Amygdala (tissue), 56 donors: ENCODE measurements at regions not wholly inside any gene's neighbourhood (a gene's known extent, or its start where the extent isn't known, plus 50 kb on each side); places are given as distances from the start of the nearest gene placed in this dataset.

Experiments used
- DNase-seq, 56 donors: peaks; one replicate each; lab custom pipeline; 2025; lab: John Stamatoyannopoulos, UW

DNA sequence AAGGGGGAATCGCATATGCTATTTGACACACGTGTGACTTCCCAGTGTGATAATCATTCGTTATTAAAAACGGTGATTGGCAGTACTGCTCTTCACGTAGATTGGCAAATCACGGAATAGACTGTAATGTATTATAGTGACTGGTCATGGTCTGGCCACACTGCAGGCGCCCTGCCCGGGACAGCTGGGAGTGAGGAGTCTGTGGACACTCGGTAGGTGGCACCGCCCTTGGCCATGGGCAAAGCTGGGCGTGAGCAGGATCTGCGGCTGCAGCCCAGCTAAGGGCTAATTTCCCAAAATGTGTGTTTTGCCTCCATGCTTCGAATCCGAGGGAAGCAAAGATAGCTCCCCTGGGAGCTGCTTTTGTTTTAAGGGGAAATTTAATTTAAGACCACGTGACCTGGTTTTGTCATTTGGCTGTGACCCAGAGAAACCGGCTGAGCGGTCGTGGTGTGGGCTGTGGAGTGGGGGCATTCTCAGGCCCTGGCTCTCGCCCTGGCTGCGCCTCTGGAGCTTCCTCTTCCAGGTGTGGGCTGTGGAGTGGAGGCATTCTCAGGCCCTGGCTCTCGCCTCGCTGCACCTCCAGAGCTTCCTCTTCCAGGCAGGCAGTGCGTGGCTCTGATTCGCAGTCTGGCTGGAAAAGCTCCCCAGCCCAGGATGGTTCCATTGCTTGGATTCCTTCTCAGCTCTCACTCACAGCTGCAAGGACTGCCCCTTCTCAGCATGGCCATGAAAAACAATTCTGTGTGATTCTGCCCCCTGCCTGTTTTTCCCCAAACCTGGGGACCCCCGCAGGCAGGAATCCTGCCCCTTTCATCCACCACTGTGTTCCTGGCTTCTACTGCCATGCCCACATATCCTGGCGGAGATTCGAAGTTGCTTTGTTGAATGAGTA lies 131.1 kb downstream of the OLFM1 start:
- no peak for DNase-seq

DNA sequence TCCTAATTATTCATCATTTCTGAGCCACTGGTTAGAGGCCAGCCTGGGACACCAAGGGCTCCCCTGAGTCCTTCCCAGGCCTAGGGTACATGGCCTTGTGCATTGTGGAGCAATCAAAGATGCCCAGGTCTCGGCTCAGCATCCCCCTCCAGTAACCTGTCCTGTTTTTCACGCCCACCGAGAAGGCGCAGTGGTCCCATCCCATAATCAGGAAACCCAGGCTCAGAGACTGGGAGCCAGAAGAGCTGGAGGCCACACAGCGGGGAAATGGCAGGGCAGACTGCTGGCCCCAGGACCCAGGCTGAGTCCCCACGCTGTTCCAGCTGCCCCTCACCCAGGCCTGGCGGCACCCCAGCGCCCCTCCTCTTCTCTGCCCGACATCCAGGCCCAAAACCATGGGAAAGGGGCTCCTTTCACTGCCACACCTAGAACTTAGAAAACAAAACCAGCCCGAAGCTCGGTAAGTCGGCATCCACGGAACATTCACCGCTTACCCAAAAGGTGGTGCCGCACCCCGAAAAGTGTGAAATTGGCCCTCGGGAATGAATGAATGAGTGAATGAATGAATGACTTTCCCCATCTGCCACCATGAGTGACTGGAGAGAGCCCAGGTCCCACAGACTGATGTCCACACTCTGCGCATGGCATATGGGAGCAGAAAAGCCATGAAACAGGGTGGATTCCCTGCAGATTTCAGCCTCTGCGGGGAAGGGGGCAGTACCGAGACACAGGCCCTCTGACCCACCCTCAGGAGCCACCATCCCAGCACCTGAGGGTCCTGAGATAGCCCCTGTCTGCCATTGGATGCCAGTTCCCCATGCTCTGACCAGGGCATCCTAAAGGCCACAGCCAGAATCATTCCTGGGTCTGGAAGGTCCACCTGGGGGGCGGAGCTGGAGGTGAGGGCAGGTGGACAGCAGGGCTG lies 132.5 kb downstream of the OLFM1 start:
- no peak for DNase-seq

DNA sequence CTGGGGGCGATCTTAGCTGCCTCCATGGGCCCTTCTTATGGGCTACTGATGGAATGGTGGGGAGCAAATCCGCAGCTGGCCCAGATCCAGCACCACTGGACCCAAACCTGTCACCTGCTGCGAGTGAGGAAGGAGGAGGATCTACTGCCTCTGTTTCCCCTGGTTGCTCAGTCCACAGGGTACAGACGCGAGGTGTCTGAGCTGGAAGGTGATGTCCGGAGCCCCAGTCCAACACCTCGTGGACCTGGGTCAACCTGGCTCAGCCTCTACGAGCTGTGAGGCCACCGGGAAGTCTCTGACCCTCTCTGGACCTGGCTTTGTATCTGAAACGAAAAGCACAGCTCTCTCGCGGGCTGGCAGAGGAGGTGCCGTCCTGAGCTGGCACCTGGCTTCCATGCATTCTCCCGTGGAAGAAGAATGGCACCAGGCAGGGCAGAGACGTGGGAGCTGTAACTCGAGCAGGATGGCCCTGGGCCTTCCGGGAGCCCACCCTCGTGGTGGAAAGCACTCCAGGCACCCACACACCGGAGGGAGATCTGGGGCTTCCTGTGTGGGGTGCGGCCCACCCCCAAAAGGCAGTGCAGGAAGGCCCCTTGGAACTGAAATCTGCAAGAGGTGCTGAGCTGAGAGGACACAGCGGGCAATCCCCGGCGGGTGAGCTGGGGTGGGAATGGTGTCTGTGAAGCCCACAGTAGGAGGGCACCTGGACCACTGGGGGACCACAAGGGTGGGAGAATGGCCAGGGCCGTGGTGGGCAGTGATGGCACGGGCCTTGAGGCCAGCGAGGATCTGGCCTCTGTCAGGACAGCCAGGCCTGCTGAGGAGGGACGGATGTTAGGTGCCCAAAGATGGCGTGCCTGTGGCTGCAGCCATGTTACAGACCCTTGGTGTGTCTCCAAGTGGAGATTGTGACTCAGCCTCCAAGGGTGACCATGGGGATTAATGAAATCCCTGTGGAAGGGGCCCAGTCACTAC lies 133.4 kb downstream of the OLFM1 start:
- DNase-seq = no peak

DNA sequence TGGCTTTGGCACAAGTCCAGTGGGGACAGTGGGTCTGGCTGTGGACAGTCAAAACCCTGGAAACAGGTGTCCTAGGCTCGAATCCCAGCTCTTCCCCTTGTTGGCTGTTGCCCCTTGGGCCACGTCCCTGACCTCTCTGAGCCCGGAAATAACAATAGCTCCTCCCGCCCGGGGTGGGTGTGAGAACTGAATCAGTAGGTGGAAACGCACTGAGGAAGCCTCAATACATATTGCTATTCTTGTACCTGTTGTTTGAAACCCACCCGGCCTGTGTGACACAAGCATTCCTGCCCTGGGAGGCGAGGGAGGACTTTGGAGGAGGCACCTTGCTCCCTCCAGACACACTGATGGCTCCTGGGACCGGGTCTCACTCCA lies 134.1 kb downstream of the OLFM1 start:
- DNase-seq = no peak

DNA sequence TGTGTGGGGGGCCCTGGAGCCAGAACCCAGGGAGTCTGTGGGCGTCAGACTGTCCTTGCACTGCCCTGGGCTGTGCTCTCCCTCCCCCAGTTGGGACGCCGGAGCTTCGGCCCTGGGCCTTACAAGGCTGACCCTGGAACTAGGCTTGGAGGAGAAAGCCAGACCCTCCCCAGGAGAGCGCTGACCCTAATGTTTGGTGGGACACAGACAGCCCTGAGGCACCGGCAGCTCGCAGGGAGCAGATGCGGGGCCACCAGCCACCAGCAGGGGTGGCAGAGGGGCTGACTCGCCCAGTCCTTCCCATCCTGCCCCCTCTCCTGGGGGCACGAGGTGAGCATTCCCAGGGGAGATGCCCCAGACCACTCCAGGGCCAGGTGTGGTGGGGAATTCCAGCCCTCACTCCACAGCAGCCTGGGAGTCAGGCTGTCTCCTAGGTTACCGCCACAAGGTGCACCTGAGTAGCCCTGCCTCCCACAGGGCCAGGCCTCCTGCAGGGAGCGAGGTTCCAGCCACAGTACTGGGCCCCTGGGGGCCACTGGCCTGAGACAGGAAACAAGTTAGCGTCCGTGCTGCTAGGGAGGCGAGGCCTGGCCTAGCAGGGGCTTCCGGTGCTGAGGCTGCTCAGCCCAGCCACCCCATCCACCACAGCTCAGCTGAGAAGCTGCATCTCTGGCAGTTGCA lies 134.6 kb downstream of the OLFM1 start:
- DNase-seq = no peak

DNA sequence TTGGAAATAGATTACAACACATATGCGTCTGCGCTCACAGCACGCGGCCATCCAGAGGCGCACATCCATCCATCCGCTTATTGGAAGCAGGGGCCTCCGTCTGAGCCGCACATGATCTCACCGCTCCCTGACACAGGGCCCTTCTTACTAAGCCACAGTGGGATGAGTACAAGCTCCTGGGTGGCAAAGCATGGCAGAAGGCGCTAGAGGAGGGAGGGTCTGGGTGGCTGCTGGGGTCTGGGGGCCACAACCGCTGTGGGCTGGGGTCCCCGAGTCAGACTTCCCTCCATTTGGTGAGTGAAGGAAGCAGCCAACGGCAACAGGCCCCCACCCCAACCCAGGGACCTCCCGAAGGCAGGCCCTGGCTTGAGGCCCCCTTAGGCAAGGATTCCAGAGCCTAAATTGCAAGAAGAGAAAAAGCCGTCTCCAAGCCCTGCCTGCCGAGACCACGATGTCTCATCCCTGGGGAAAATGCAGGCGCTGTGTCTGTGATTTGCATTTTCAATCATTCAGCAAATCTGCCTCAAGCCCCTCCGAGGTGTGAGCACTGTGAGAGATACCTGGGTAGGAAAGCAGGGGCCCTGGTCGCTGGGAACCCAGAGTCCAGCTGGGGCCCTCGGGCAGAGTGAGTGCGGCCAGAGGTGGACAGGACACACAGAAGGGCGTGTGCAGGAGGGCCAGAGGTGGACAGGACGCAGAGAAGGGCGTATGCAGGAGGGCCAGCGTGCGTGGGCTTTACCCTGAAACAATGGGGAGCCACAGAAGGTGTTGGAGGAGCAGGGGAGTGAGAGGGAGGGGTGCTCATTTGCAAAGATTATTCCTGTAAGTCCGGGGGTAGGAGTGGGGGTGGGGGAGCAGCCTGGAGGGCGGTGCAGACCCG lies 135.7 kb downstream of the OLFM1 start:
- no peak for DNase-seq

DNA sequence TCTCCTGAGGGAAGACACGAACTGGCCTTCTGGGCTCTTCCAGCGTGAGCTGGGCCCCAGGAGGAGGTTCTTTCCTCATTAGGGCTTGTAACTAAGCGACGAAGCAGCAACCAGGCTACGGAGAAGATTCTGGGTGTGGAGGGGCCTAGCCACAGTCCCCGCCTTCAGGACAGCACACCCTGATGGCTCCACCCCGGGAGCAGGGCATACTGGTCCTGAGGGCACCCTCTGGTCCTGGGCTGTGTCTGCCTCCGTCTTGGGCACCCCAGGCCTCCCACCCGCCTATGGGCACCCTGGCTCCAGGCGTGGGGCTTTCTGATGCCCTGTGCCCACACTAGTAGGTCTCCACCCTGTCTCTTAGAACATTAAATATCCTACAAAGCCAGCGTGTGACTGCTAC lies 136.4 kb downstream of the OLFM1 start:
- peak in 2 of 56 donors; percentile 31 to 34 for DNase-seq

DNA sequence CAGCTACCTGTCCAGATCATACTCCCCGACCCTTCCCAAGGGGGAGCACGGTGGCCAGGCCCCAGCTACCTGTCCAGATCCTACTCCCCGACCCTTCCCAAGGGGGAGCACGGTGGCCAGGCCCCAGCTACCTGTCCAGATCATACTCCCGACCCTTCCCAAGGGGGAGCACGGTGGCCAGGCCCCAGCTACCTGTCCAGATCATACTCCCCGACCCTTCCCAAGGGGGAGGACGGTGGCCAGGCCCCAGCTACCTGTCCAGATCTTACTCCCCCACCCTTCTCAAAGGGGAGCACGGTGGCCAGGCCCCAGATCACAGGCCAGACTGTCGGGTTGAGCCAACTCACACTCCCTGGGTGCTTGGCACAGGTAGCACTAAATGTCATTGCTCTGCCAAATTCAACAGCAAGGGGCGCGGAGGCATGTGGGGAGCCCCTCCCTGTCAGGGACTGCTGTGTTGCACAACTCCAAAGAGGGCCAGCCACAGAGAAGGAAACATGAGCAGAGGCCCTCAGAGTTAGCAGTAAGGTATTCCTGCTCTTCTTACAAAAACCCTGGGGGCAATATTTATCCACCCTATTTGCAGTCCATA lies 136.9 kb downstream of the OLFM1 start:
- no peak for DNase-seq

DNA sequence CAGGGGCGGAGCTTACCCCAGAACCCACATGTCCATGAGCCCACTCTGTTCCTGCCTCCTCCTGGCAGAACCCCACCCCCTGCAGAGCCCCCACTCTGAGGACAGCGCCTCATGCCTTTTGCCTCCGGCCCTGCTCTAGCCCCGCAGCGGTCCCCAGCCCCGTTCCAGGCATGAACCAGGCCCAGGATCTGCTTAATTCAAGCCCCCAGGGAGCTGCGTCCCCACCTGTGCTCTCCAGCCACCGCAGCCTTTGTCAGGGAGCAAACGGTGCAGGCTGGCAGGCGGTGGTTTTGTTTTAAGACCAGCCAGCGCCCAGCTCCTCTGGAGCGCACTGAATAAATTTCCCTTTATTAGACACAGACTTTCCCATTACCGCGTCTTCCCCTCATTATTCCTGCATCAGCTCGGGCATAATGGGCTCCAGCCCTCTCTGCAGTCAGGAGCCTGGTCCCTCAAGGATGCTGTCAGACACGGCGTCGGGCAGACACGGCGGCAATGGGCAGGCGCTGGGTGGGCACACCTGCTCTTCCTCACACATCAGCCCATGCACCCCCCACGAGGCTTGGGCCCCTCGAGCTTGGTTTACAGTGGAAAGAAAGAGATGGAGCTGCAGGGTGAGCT lies 137.6 kb downstream of the OLFM1 start:
- no peak for DNase-seq

DNA sequence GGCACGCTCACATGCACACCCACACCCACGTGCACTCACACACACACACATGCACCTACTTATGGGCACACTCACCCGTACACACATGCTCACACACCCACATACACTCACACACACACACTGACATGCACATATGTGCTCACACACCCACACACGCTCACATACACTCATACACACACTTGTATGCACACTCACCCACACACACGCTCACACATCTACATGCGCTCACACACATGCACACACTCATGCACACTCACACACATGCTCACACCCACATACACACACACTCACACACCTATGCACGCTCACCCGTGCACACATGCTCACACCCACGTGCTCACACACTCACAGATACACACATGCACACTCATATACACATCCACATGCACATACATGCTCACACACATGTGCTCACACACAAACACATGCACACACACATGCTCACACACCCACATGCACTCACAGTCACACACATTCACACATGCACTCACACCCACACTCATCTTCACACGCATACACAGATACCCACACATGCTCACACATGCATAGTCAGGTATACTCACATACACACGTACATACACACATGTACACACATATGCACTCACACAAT lies 138.3 kb downstream of the OLFM1 start:
- DNase-seq = no peak

DNA sequence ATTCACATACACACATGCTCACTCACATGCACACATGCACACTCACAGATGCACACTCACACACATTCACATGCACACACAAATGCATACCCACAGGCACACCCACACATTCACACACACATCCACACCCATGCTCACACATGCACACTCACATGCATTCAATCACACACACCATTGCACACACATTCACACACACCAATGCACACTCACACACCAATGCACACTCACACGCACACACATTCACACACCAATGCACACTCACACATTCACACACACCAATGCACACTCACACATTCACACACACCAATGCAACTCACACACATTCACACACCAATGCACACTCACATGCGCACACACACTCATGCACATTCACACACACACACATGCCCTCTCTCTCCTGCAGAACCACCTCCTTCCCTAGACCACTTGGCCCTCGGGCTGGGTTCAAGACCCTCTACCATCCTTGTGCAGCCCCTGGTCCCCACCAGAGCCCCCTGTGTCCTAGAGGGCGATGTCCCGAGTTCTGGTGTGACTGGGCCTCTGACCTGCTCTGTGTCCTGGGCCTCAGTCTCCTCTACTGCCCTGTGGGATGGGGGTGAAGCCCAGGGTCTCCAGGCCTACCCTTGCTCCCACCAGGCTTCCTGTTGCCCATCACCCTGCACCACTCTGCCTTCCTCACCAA lies 139.0 kb downstream of the OLFM1 start:
- DNase-seq = no peak

DNA sequence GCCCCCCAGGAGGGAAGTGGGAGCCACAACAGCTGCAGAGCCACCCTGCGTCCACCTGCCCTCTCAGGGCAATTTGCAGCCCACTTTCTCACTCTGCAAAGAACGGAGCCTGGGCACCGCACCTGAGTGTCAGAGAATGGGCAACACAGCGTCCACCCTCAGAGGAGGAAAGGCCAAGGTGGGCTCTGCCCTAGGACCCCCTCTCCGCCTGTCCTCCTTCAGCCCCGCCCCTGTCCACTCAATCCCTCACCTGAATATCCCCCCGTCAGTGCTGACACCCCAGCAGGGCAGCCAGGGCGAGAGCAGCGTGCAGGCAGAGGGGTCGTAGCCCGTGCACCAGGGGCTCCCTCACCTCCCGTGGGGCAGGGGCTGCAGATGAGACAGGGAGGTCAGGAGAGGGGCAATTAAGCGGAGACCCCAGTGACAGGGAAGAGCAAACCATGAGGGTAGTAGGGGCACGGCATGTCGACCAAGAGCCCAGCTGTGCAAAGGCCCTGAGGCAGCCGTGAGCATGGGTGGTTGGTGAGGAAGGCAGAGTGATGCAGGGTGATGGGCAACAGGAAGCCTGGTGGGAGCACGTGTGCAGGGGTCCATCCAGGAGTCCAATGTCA lies 140.3 kb downstream of the OLFM1 start:
- DNase-seq = no peak

DNA sequence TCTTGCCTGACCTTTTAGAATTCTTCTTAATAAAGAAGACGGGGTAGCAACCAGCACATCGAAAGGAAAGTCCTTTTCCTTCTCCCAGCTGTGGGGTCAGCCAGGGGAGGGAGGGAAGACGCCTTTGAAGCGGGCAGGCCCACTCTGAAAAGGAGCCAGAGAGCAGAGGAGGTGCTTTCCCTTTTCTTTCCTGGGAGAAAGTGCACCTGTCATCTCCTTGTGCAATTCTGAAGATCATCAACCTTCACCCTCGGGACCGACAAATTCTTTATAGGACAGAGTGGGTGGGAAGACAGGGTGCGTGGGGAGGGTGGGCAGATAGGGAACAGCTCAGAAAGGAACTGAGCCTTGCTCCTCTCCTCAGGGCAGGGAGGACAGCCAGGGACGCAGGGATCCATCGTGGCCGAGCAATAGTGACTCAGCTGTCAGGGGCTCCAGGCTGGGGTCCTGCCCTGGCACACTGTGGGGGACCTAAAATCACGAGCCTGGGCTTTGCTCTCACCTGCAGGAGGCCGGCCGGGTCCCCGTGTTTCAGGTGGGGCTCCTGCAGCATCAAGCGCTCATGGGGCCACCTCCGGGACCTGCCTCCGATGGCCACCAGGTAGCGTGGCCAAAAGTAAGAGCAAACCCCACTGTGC lies 141.0 kb downstream of the OLFM1 start:
- DNase-seq = no peak

DNA sequence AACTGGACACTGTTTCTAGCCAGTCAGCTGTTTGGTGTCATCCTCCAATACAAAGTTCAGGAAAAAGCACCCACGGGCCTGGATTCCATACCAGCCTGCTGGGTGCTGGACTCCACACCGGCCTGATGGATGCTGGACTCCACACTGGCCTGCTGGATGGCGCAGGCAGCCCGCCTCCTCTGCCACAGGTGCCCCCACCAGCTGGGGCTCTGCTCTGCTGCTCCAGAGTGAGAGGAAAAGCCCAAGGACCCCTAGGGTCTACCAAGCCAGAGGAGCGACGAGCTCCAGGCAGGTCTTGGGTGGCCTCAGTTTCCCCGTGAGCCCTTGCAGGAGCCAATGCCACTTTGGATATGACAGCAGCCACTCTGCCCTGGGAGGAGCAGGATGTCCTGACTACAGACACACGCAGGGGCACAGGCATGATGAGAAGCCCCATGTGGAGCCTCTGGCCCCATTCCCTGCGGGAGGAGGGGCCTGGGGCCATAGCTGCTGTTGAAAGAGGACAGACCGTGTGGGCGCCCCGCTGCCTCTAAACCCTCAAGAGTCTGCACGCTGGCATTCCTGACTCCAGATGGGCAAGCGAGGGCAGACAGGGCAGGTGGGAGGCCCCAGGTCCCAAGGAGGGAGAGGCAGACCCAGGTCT lies 141.6 kb downstream of the OLFM1 start:
- no peak for DNase-seq

DNA sequence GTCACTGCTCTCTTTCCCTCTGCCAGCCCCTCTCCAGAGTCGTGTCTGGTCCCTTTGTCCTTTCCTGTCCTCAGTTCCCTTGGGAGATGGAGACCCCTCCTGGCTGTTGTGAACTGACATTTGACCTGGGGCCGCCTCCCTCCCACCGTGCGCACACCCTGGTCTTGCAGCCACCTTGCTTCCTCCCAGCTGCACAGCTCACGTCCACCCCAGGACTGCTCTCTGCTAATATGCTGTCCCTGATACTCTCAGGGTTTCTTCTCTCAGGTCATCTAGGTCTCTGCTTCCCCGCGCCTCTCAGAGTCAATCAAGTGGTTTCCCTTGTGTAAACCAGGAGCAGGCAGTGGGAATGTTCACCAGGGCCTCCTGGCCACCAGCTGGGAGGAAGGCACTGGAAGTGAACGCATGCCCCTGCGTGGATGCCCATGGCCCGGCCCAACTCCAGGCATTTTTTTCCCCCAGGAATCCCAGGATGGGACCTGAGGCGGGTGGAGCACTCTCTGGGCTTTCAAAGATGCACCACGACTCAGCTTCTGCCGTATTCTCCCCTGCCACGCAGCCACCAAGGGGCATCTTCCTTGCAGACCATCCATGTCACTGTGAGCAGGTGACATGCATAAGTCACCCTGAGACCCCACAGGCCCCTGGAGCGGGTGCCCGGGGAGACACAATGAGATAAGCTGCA lies 142.4 kb downstream of the OLFM1 start:
- no peak for DNase-seq
